ENCODE measurements at regions not wholly inside any gene's neighbourhood (a gene's known extent, or its start where the extent isn't known, plus 50 kb on each side); places are given as distances from the start of the nearest gene placed in this dataset.

- H3K9ac ChIP-seq (ENCODE audit: low read depth in 1 of 2, low read length in 2 of 2): no peak overlapping the region
- no peaks in the 10 kb centered on the region for H3K9me3 ChIP-seq (ENCODE audit: control insufficient read depth in 4 of 4, low read length in 3 of 4)
- no peak for DNase-seq (ENCODE audit: low spot score)
- H3K36me3 ChIP-seq (ENCODE audit: control insufficient read depth in 4 of 4, insufficient read depth in 3 of 4, low read depth in 1 of 4, low read length in 3 of 4): no peaks in the 10 kb centered on the region
- H3K27me3 ChIP-seq (ENCODE audit: control insufficient read depth in 4 of 4, insufficient read depth in 4 of 4, low read length in 3 of 4): no peaks in the 10 kb centered on the region
- H3K27ac ChIP-seq (ENCODE audit: low read depth in 1 of 2, low read length in 2 of 2): no peak overlapping the region
- no peak for TF ChIP-seq FOXA1 (IDR thresholded peaks at IDR 0.05)
- no peak for TF ChIP-seq RXRA (IDR thresholded peaks at IDR 0.05)
- TF ChIP-seq RAD21 (IDR thresholded peaks at IDR 0.05): no peak
- TF ChIP-seq YY1 (IDR thresholded peaks at IDR 0.05): no peak
- TF ChIP-seq MAX (IDR thresholded peaks at IDR 0.05): no peak
- TF ChIP-seq FOXA2 (IDR thresholded peaks at IDR 0.05): no peak
- no peak for TF ChIP-seq ATF3 (IDR thresholded peaks at IDR 0.05)
- no peak for TF ChIP-seq REST (IDR thresholded peaks at IDR 0.05)
- TF ChIP-seq TAF1 (conservative IDR thresholded peaks at IDR 0.05): no peak
- TF ChIP-seq NR2F2 (IDR thresholded peaks at IDR 0.05): no peak
- TF ChIP-seq HNF4A (conservative IDR thresholded peaks at IDR 0.05): no peak
- no peak for TF ChIP-seq ZBTB33 (IDR thresholded peaks at IDR 0.05)
- TF ChIP-seq CTCF (IDR thresholded peaks at IDR 0.05; ENCODE audit: low read depth, low read length, missing input control): no peak
- no peak for TF ChIP-seq HNF4G (IDR thresholded peaks at IDR 0.05)
- no peak for TF ChIP-seq EGR1 (IDR thresholded peaks at IDR 0.05; ENCODE audit: low read depth in 2 of 2)
- no peak for TF ChIP-seq JUND (IDR thresholded peaks at IDR 0.05)
- TF ChIP-seq GABPA (IDR thresholded peaks at IDR 0.05 in 1 of 2, conservative IDR thresholded peaks at IDR 0.05 in 1 of 2): no peak
- TF ChIP-seq SP1 (IDR thresholded peaks at IDR 0.05): no peak
- no peaks in the 10 kb centered on the region for H3K4me1 ChIP-seq (ENCODE audit: control insufficient read depth in 4 of 4, insufficient read depth in 4 of 4, low read length in 3 of 4)
- H3K4me3 ChIP-seq (ENCODE audit: low read depth in 1 of 3, low read length in 3 of 3): no peak overlapping the region
Observed at GRCh38 chr5:84874196-84874595, 489.5 kb upstream of the EDIL3 start.

- H3K4me3 ChIP-seq (ENCODE audit: low read depth in 1 of 3, low read length in 3 of 3): no peak overlapping the region
- no peaks in the 10 kb centered on the region for H3K27me3 ChIP-seq (ENCODE audit: control insufficient read depth in 4 of 4, insufficient read depth in 4 of 4, low read length in 3 of 4)
- no peak for DNase-seq (ENCODE audit: low spot score)
- no peaks in the 10 kb centered on the region for H3K4me1 ChIP-seq (ENCODE audit: control insufficient read depth in 4 of 4, insufficient read depth in 4 of 4, low read length in 3 of 4)
- WGBS: 65% methylated on average over 3 of the region's 3 CpGs
- H3K9me3 ChIP-seq (ENCODE audit: control insufficient read depth in 4 of 4, low read length in 3 of 4): no peaks in the 10 kb centered on the region
- no peak overlapping the region for H3K9ac ChIP-seq (ENCODE audit: low read depth in 1 of 2, low read length in 2 of 2)
- no peak overlapping the region for H3K27ac ChIP-seq (ENCODE audit: low read depth in 1 of 2, low read length in 2 of 2)
- TF ChIP-seq SP1 (IDR thresholded peaks at IDR 0.05): no peak
- TF ChIP-seq MAX (IDR thresholded peaks at IDR 0.05): no peak
- no peaks in the 10 kb centered on the region for H3K36me3 ChIP-seq (ENCODE audit: control insufficient read depth in 4 of 4, insufficient read depth in 3 of 4, low read depth in 1 of 4, low read length in 3 of 4)
Observed at GRCh38 chr5:84872768-84873167, 488.1 kb upstream of the EDIL3 start.

Data from liver (tissue), 8 donors.